ENCODE measurements at regions not wholly inside any gene's neighbourhood (a gene's known extent, or its start where the extent isn't known, plus 50 kb on each side); places are given as distances from the start of the nearest gene placed in this dataset.

- DNase-seq (ENCODE audit: low spot score) = no peak
Measured at GRCh38 chr15:31555022-31555421, 228.4 kb downstream of the KLF13 start.

- no peak for DNase-seq (ENCODE audit: low spot score)
Measured at GRCh38 chr15:31556494-31557150, 230.0 kb downstream of the KLF13 start.

- no peak for DNase-seq (ENCODE audit: low spot score)
Measured at GRCh38 chr15:31557899-31558298, 231.3 kb downstream of the KLF13 start.

- no peak for DNase-seq (ENCODE audit: low spot score)
Measured at GRCh38 chr15:31558840-31559239, 232.2 kb downstream of the KLF13 start.

GRCh38 chr15:31559786-31560185, 233.2 kb downstream of the KLF13 start:
- DNase-seq (ENCODE audit: low spot score) = no peak

GRCh38 chr15:31560643-31561042, 234.0 kb downstream of the KLF13 start:
- DNase-seq (ENCODE audit: low spot score) = no peak

- no peak for DNase-seq (ENCODE audit: low spot score)
Measured at GRCh38 chr15:31561156-31561555, 234.5 kb downstream of the KLF13 start.

- no peak for DNase-seq (ENCODE audit: low spot score)
Measured at GRCh38 chr15:31563001-31563400, 236.4 kb downstream of the KLF13 start.

GRCh38 chr15:31563421-31563820, 236.8 kb downstream of the KLF13 start:
- no peak for DNase-seq (ENCODE audit: low spot score)

- DNase-seq (ENCODE audit: low spot score) = no peak
Measured at GRCh38 chr15:31567861-31568260, 241.2 kb downstream of the KLF13 start.

- DNase-seq (ENCODE audit: low spot score) = no peak
Measured at GRCh38 chr15:31569836-31570235, 243.2 kb downstream of the KLF13 start.

- DNase-seq (ENCODE audit: low spot score) = no peak
Measured at GRCh38 chr15:31570591-31570990, 244.0 kb downstream of the KLF13 start.

GRCh38 chr15:31571676-31572075, 245.0 kb downstream of the KLF13 start:
- DNase-seq (ENCODE audit: low spot score) = no peak

GRCh38 chr15:31573759-31574158, 247.1 kb downstream of the KLF13 start:
- DNase-seq (ENCODE audit: low spot score) = no peak

- DNase-seq (ENCODE audit: low spot score) = no peak
Measured at GRCh38 chr15:31574766-31575165, 248.1 kb downstream of the KLF13 start.

- no peak for DNase-seq (ENCODE audit: low spot score)
Measured at GRCh38 chr15:31577108-31577507, 250.5 kb downstream of the KLF13 start.

- DNase-seq (ENCODE audit: low spot score) = no peak
Measured at GRCh38 chr15:31579282-31579681, 252.6 kb downstream of the KLF13 start.

- DNase-seq (ENCODE audit: low spot score) = no peak
Measured at GRCh38 chr15:31579976-31580375, 253.3 kb downstream of the KLF13 start.

GRCh38 chr15:31584195-31584594, 257.6 kb downstream of the KLF13 start:
- no peak for DNase-seq (ENCODE audit: low spot score)

- no peak for DNase-seq (ENCODE audit: low spot score)
Measured at GRCh38 chr15:31585240-31585639, 258.6 kb downstream of the KLF13 start.

- DNase-seq (ENCODE audit: low spot score) = no peak
Measured at GRCh38 chr15:31586841-31587240, 260.2 kb downstream of the KLF13 start.

- no peak for DNase-seq (ENCODE audit: low spot score)
Measured at GRCh38 chr15:31587583-31587982, 260.9 kb downstream of the KLF13 start.

GRCh38 chr15:31590609-31591008, 264.0 kb downstream of the KLF13 start:
- DNase-seq (ENCODE audit: low spot score) = no peak

- no peak for DNase-seq (ENCODE audit: low spot score)
Measured at GRCh38 chr15:31591908-31592307, 265.3 kb downstream of the KLF13 start.

- no peak for DNase-seq (ENCODE audit: low spot score)
Measured at GRCh38 chr15:31597466-31597865, 270.8 kb downstream of the KLF13 start.
